ENCODE measurements at regions not wholly inside any gene's neighbourhood (a gene's known extent, or its start where the extent isn't known, plus 50 kb on each side); places are given as distances from the start of the nearest gene placed in this dataset.

- no peak for DNase-seq
- Histone ChIP-seq H3K9me3 (no peaks in the 10 kb centered on the region), H3K27me3 (peaks cover 0 to 13% (median 0%) of the 10 kb centered on the region in 3 donors), H3K4me3 (no peak overlapping the region), H3K4me1 (no peaks in the 10 kb centered on the region), H3K36me3 (no peaks in the 10 kb centered on the region), H3K27ac (no peak overlapping the region)
- intact Hi-C loops (cut with DNase I), result no loop called here
- 70 to 78% methylated on average over 4 of the region's 4 CpGs for WGBS, 2 donors
- TF ChIP-seq EP300 (IDR thresholded peaks at IDR 0.05) (no peak), POLR2A (IDR thresholded peaks at IDR 0.05) (no peak), CTCF (IDR thresholded peaks at IDR 0.05) (no peak), POLR2AphosphoS5 (IDR thresholded peaks at IDR 0.05) (no peak)
These were observed 58.9 kb upstream of the SNTG2 start for GRCh38 chr2:891734-892133.

DNA sequence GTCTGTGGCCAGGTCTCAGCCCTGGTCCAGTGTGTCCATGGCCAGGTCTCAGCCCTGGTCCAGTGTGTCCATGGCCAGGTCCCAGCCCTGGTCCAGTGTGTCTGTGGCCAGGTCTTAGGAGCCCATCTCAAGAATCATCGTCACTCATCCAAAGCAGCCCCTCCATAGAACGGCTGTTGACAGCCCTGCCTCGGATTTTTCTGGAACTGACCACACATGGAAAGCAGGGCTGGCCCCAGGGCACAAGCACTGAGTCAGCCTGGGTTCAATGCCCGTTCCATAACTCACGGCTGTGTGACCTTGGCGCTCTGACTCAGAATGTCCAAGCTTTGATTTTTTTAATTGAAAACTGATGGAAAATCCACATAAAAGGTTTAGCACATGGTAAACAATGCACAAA is 59.9 kb upstream of the SNTG2 start:
- Histone ChIP-seq H3K36me3 (no peaks in the 10 kb centered on the region), H3K27me3 (peaks cover 0 to 20% (median 0%) of the 10 kb centered on the region in 3 donors), H3K9me3 (no peaks in the 10 kb centered on the region), H3K27ac (no peak overlapping the region), H3K4me3 (no peak overlapping the region), H3K4me1 (no peaks in the 10 kb centered on the region)
- intact Hi-C loops (cut with DNase I), result no loop called here
- no peak for DNase-seq
- TF ChIP-seq EP300 (IDR thresholded peaks at IDR 0.05), result no peak
- TF ChIP-seq CTCF (IDR thresholded peaks at IDR 0.05), result no peak
- TF ChIP-seq POLR2A (IDR thresholded peaks at IDR 0.05), result no peak
- no peak for TF ChIP-seq POLR2AphosphoS5 (IDR thresholded peaks at IDR 0.05)
- 86 to 89% methylated on average over 6 of the region's 6 CpGs for WGBS, 2 donors

- TF ChIP-seq CTCF (IDR thresholded peaks at IDR 0.05), result no peak
- TF ChIP-seq POLR2AphosphoS5 (IDR thresholded peaks at IDR 0.05), result no peak
- no peak for TF ChIP-seq POLR2A (IDR thresholded peaks at IDR 0.05)
- TF ChIP-seq EP300 (IDR thresholded peaks at IDR 0.05), result no peak
- intact Hi-C loops (cut with DNase I), result no loop called here
- whole genome bisulfite sequencing, 2 donors, result 87 to 90% methylated on average over 8 of the region's 8 CpGs
- no peak overlapping the region for H3K4me3 ChIP-seq
- H3K4me1 ChIP-seq, result no peaks in the 10 kb centered on the region
- H3K27ac ChIP-seq, result no peak overlapping the region
- DNase-seq, result no peak
- no peaks in the 10 kb centered on the region for H3K9me3 ChIP-seq
- H3K36me3 ChIP-seq, result no peaks in the 10 kb centered on the region
- peaks cover 0 to 24% (median 0%) of the 10 kb centered on the region in 3 donors for H3K27me3 ChIP-seq
These were observed 60.4 kb upstream of the SNTG2 start for GRCh38 chr2:890214-890613.

DNA sequence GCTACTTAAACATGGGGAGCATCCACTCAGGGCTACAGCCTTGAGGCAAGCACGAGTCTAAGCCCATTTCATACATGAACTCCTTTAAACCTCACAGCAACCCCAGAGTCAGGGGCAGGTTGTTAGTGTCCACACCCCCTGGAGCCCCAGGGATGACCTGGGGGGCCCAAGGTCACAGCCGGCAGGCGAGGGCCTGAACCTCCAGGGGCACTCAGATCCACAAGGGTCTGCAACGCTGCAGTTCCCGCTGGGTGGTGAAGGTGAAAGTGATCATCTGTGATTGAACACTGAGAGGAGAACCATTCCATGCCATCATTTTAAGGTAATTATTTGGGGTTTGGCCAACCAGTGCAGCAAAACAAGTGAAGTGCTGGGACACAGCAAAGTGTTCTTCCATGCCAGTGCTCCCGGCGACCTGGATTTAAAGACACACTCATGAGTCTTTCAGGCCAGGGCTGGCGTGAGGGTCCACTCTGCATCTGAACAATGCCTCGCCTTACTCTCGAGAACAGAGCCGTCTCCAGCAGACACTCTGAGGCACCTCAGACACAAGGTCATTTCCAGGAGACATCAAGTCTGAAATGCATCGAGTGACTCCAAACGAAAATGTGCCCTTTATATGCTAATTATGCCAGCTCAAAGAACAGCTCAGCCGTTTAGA is 61.6 kb upstream of the SNTG2 start:
- peaks cover 0 to 36% (median 0%) of the 10 kb centered on the region in 3 donors for H3K27me3 ChIP-seq
- DNase-seq, result no peak
- no peak overlapping the region for H3K4me3 ChIP-seq

More for the DNA sequence above, 61.6 kb upstream of the SNTG2 start:
- TF ChIP-seq POLR2A (IDR thresholded peaks at IDR 0.05), result no peak
- TF ChIP-seq CTCF (IDR thresholded peaks at IDR 0.05), result no peak
- TF ChIP-seq EP300 (IDR thresholded peaks at IDR 0.05), result no peak
- TF ChIP-seq POLR2AphosphoS5 (IDR thresholded peaks at IDR 0.05), result no peak
- H3K36me3 ChIP-seq, result no peaks in the 10 kb centered on the region
- H3K4me1 ChIP-seq, result peaks cover 0 to 3% (median under 1%) of the 10 kb centered on the region in 4 donors
- no peaks in the 10 kb centered on the region for H3K9me3 ChIP-seq
- intact Hi-C loops (cut with DNase I), result no loop called here
- no peak overlapping the region for H3K27ac ChIP-seq
- 77 to 79% methylated on average over 14 of the region's 14 CpGs for WGBS, 2 donors
